T-helper 1 cell (primary cell): ENCODE measurements at regions not wholly inside any gene's neighbourhood (a gene's known extent, or its start where the extent isn't known, plus 50 kb on each side); places are given as distances from the start of the nearest gene placed in this dataset.
A peak's percentile ranks its signal among the peaks of the same experiment; 100 is the strongest.
"Not testable (repeated sequence)": the region's sequence is repeated elsewhere in the genome, so short reads cannot be mapped to it uniquely, and the experiment has no call there.

Experiments
- DNase-seq, 5 donors: peaks; one replicate each; pipeline ENCODE4 v3.0.0-alpha.2; 2012 to 2020

GRCh38 chr5:18745042-18745987, 1111.1 kb downstream of the TAF11L14 start:
- peak in 1 of 5 donors; percentile 67 for DNase-seq

- DNase-seq, result peak in 4 of 5 donors; percentile 17 to 81 (median 28)
These were observed 1111.8 kb downstream of the TAF11L14 start for GRCh38 chr5:18745988-18746615.

- peak in 1 of 5 donors; percentile 46 for DNase-seq
These were observed 1115.5 kb downstream of the TAF11L14 start for GRCh38 chr5:18749763-18750162.

GRCh38 chr5:18752317-18752716, 1118.1 kb downstream of the TAF11L14 start:
- DNase-seq, result no peak

- no peak for DNase-seq
These were observed 1119.9 kb downstream of the TAF11L14 start for GRCh38 chr5:18754201-18754600.

GRCh38 chr5:18761801-18762200, 1127.5 kb downstream of the TAF11L14 start:
- DNase-seq, result peak in 1 of 5 donors; percentile 37

- DNase-seq, result no peak
These were observed 1129.9 kb downstream of the TAF11L14 start for GRCh38 chr5:18764161-18764560.

- DNase-seq, result no peak
These were observed 1131.0 kb downstream of the TAF11L14 start for GRCh38 chr5:18765304-18765703.

GRCh38 chr5:18771097-18771610, 1136.9 kb downstream of the TAF11L14 start:
- no peak for DNase-seq

- peak in 1 of 5 donors; percentile 8 for DNase-seq
These were observed 1138.2 kb downstream of the TAF11L14 start for GRCh38 chr5:18772475-18772874.

- DNase-seq, result no peak
These were observed 1144.0 kb downstream of the TAF11L14 start for GRCh38 chr5:18778225-18778624.

GRCh38 chr5:18789218-18789998, 1155.1 kb downstream of the TAF11L14 start:
- no peak for DNase-seq

GRCh38 chr5:18792145-18792544, 1157.9 kb downstream of the TAF11L14 start:
- DNase-seq, result no peak

- DNase-seq, result no peak
These were observed 1163.0 kb downstream of the TAF11L14 start for GRCh38 chr5:18797222-18797621.

- DNase-seq, result no peak
These were observed 1163.8 kb downstream of the TAF11L14 start for GRCh38 chr5:18798058-18798457.

- no peak for DNase-seq
These were observed 1165.3 kb downstream of the TAF11L14 start for GRCh38 chr5:18799482-18800128.

- DNase-seq, result no peak
These were observed 1166.2 kb downstream of the TAF11L14 start for GRCh38 chr5:18800293-18801025.

- not testable (repeated sequence) for DNase-seq
These were observed 1167.2 kb downstream of the TAF11L14 start for GRCh38 chr5:18801413-18801812.

GRCh38 chr5:18802336-18802735, 1168.1 kb downstream of the TAF11L14 start:
- DNase-seq, result no peak

GRCh38 chr5:18805376-18805775, 1171.1 kb downstream of the TAF11L14 start:
- no peak for DNase-seq
